Endothelial cell of umbilical vein (primary cell): ENCODE measurements at regions not wholly inside any gene's neighbourhood (a gene's known extent, or its start where the extent isn't known, plus 50 kb on each side); places are given as distances from the start of the nearest gene placed in this dataset.

Experiments
- BruUV-seq: library from RNA; stranded (reverse); fragments of 400-500 nt; replicated peaks from 2 replicates; lab custom pipeline; 2021; lab: Mats Ljungman, UMichigan
- CTCF ChIA-PET: fragments of 300-600, 350-600 bp; sonication (Branson Sonifier 250); formaldehyde crosslinking; loops from one replicate; lab custom pipeline; 2021; ENCODE audit warnings: antibody characterized with exemption, inconsistent platforms; lab: Charles Lee
- POLR2A ChIA-PET: fragments of 300-600, 350-600 bp; sonication (Branson Sonifier 250); formaldehyde crosslinking; loops from one replicate; lab custom pipeline; 2021; ENCODE audit warnings: antibody characterized with exemption, inconsistent platforms; lab: Charles Lee
- DNase-seq: peaks from one replicate; pipeline ENCODE4 v3.0.0-alpha.2; 2011; ENCODE audit warnings: low read depth, low spot score
- FAIRE-seq: peaks from 2 replicates; lab custom pipeline; 2011; peaks lifted over from hg19 to GRCh38; lab: Jason Lieb, UNC
- H2AFZ ChIP-seq: 2 replicates; pipeline ENCODE4 v1.6.0; 2012; ENCODE audit warnings: low read depth, low read length, control low read depth, inconsistent platforms
- H3K27ac ChIP-seq: 2 replicates; pipeline ENCODE4 v1.5.1; 2011; ENCODE audit warnings: low read depth, mild to moderate bottlenecking, control low read depth, low read length, moderate library complexity; ENCODE audit not compliant: insufficient read depth
- H3K27me3 ChIP-seq, 2 experiments: 2 replicates each; pipeline versions ENCODE4 v1.6.0 to v1.6.1; 2011; ENCODE audit warnings: low read length in 2 of 2, mixed read lengths in 1 of 2; ENCODE audit not compliant: control insufficient read depth in 2 of 2, insufficient read depth in 2 of 2
- H3K36me3 ChIP-seq, 2 experiments: 2 replicates in 1 of 2; 3 replicates in 1 of 2; pipeline ENCODE4 v1.5.1; 2011; ENCODE audit warnings: low read length in 2 of 2, mild to moderate bottlenecking in 1 of 2, moderate library complexity in 1 of 2; ENCODE audit not compliant: control insufficient read depth in 2 of 2, insufficient read depth in 2 of 2; ENCODE audit errors: extremely low read depth in 1 of 2
- H3K4me1 ChIP-seq: 3 replicates; pipeline ENCODE4 v1.5.1; 2011; ENCODE audit warnings: mild to moderate bottlenecking, low read length; ENCODE audit not compliant: control insufficient read depth, insufficient read depth; ENCODE audit errors: extremely low read depth
- H3K4me2 ChIP-seq: 2 replicates; pipeline ENCODE4 v1.6.1; 2011; ENCODE audit warnings: low read length, control low read depth, mixed read lengths; ENCODE audit not compliant: insufficient read depth
- H3K4me3 ChIP-seq, 3 experiments: fragments of 200-600 bp in 1 of 3; sonication (generic), shearing (Covaris generic) in 1 of 3; replicated peaks in 1 of 3; 2 replicates each; pipeline ENCODE4 v1.5.1; 2011 to 2016; ENCODE audit warnings: control low read depth in 3 of 3, low read length in 3 of 3, mild to moderate bottlenecking in 2 of 3, inconsistent platforms in 1 of 3, low read depth in 1 of 3, moderate library complexity in 1 of 3; ENCODE audit not compliant: insufficient read depth in 1 of 3
- H3K79me2 ChIP-seq: 2 replicates; pipeline ENCODE4 v1.6.0; 2012; ENCODE audit warnings: low read length, inconsistent platforms; ENCODE audit not compliant: control insufficient read depth, insufficient read depth
- H3K9ac ChIP-seq: replicated peaks from 2 replicates; pipeline ENCODE3; 2011; ENCODE audit warnings: low read length, control low read depth; ENCODE audit not compliant: insufficient read depth; ENCODE audit errors: extremely low read depth
- H3K9me1 ChIP-seq: replicated peaks from 3 replicates; pipeline ENCODE4 v1.6.0; 2011; ENCODE audit warnings: mild to moderate bottlenecking, low read length; ENCODE audit not compliant: control insufficient read depth, insufficient read depth; ENCODE audit errors: extremely low read depth
- H3K9me3 ChIP-seq: replicated peaks from 2 replicates; pipeline ENCODE4 v1.5.1; 2012; ENCODE audit warnings: low read length, inconsistent platforms; ENCODE audit not compliant: control insufficient read depth, insufficient read depth
- H4K20me1 ChIP-seq: replicated peaks from 2 replicates; pipeline ENCODE3; 2011; ENCODE audit warnings: mild to moderate bottlenecking, low read length; ENCODE audit not compliant: control insufficient read depth, insufficient read depth; ENCODE audit errors: extremely low read depth
- EZH2 ChIP-seq: IDR thresholded peaks from 2 replicates; pipeline ENCODE4 v1.6.1; 2012; ENCODE audit warnings: borderline replicate concordance, low read depth, mild to moderate bottlenecking, moderate library complexity, low read length, inconsistent platforms; ENCODE audit not compliant: severe bottlenecking
- GATA2 ChIP-seq: IDR thresholded peaks from 2 replicates; pipeline ENCODE4 v1.7.0; 2011; ENCODE audit warnings: low read depth, mild to moderate bottlenecking, moderate library complexity, mixed read lengths, low read length; ENCODE audit not compliant: insufficient read length, insufficient read depth
- MYC ChIP-seq: IDR thresholded peaks from one replicate; pipeline ENCODE4 v1.6.1; 2011; ENCODE audit warnings: mild to moderate bottlenecking, low read depth, low read length
- POLR2AphosphoS5 ChIP-seq: IDR thresholded peaks from 2 replicates; pipeline ENCODE4 v1.6.1; 2012; ENCODE audit warnings: low read depth, mild to moderate bottlenecking, control low read depth, low read length, moderate library complexity; ENCODE audit not compliant: insufficient read depth
- dilution Hi-C: fragments of 300-500 bp; cut with MboI; formaldehyde crosslinking; loops from one replicate; pipeline ENCODE4 v1.15.0; 2019; ENCODE audit warnings: low sequenced_read_pairs; ENCODE audit not compliant: extremely low pct_ligation_motif_present
- intact Hi-C: fragments of 100-400 bp; cut with micrococcal nuclease; formaldehyde crosslinking; loops from one replicate; pipeline ENCODE4 v1.10.0; 2022
- TF ChIP-seq, protein P1 (sequence below): IDR thresholded peaks from 2 replicates; pipeline ENCODE4 v1.6.1; 2011; ENCODE audit not compliant: insufficient read depth, insufficient read length
- TF ChIP-seq, protein P2 (sequence below), 2 donors: IDR thresholded peaks; 1 replicate in 1 of 2; 2 replicates in 1 of 2; pipeline ENCODE4 v1.5.1; 2011; ENCODE audit warnings: low read length in 2 of 2, mild to moderate bottlenecking in 2 of 2, moderate library complexity in 2 of 2, control low read depth in 1 of 2, inconsistent platforms in 1 of 2, low read depth in 1 of 2; ENCODE audit not compliant: insufficient read depth in 1 of 2; ENCODE audit errors: extremely low read depth in 1 of 2

- intact Hi-C loops, result no loop called here
- CTCF ChIA-PET, result no interaction called here
- Histone ChIP-seq H3K4me1 (no peaks in the 10 kb centered on the region), H3K4me2 (no peak overlapping the region), H3K36me3 (no peaks in the 10 kb centered on the region), H3K9ac (no peak overlapping the region), H4K20me1 (no peaks in the 10 kb centered on the region), H3K27ac (no peak overlapping the region), H3K79me2 (no peaks in the 10 kb centered on the region), H3K4me3 (no peak overlapping the region), H2AFZ (no peak overlapping the region), H3K9me3 (no peaks in the 10 kb centered on the region), H3K27me3 (no peaks in the 10 kb centered on the region), H3K9me1 (no peaks in the 10 kb centered on the region)
- no TSS peak for BruUV-seq
- POLR2A ChIA-PET, result no interaction called here
- no peak for FAIRE-seq
- DNase-seq, result no peak
- dilution Hi-C loops, result no loop called here
- TF ChIP-seq, protein P1, sequence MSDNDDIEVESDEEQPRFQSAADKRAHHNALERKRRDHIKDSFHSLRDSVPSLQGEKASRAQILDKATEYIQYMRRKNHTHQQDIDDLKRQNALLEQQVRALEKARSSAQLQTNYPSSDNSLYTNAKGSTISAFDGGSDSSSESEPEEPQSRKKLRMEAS, result no peak
- TF ChIP-seq, protein P2, sequence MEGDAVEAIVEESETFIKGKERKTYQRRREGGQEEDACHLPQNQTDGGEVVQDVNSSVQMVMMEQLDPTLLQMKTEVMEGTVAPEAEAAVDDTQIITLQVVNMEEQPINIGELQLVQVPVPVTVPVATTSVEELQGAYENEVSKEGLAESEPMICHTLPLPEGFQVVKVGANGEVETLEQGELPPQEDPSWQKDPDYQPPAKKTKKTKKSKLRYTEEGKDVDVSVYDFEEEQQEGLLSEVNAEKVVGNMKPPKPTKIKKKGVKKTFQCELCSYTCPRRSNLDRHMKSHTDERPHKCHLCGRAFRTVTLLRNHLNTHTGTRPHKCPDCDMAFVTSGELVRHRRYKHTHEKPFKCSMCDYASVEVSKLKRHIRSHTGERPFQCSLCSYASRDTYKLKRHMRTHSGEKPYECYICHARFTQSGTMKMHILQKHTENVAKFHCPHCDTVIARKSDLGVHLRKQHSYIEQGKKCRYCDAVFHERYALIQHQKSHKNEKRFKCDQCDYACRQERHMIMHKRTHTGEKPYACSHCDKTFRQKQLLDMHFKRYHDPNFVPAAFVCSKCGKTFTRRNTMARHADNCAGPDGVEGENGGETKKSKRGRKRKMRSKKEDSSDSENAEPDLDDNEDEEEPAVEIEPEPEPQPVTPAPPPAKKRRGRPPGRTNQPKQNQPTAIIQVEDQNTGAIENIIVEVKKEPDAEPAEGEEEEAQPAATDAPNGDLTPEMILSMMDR (IDR thresholded peaks at IDR 0.05; ENCODE audit: extremely low read depth in 1 of 2, insufficient read depth in 1 of 2, low read depth in 1 of 2, low read length in 2 of 2), result no peak
- no peak for TF ChIP-seq MYC
- no peak for TF ChIP-seq EZH2
Observed at GRCh38 chr2:33904801-33905200, 305.7 kb upstream of the FAM98A start.

DNA sequence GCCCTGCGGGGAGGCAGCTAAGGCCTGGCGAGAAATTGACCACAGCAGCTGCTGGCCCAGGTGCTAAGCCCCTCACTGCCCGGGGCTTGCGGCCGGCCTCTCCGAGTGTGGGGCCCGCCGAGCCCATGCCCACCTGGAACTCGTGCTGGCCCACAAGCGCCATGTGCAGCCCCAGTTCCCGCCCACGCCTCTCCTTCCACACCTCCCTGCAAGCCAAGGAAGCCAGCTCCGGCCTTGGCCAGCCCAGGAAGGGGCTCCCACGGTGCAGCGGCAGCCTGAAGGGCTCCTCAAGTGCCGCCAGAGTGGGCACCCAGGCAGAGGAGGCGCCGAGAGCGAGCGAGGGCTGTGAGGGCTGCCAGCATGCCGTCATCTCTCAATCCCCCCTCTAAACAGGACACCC, 304.6 kb upstream of the FAM98A start:
- Histone ChIP-seq H3K4me3 (no peak overlapping the region), H3K9ac (no peak overlapping the region), H3K9me3 (no peaks in the 10 kb centered on the region), H3K4me2 (no peak overlapping the region), H4K20me1 (no peaks in the 10 kb centered on the region), H2AFZ (no peak overlapping the region), H3K79me2 (no peaks in the 10 kb centered on the region), H3K9me1 (no peaks in the 10 kb centered on the region), H3K27me3 (no peaks in the 10 kb centered on the region), H3K4me1 (no peaks in the 10 kb centered on the region), H3K36me3 (no peaks in the 10 kb centered on the region), H3K27ac (no peak overlapping the region)
- no peak for DNase-seq
- no TSS peak for BruUV-seq
- ChIA-PET POLR2A (no interaction called here), CTCF (no interaction called here)
- intact Hi-C loops (no loop called here), dilution Hi-C loops (no loop called here)
- FAIRE-seq, result no peak
- TF ChIP-seq POLR2AphosphoS5 (no peak), MYC (no peak), GATA2 (no peak)
- TF ChIP-seq, protein P1, result no peak
